ENCODE measurements at regions not wholly inside any gene's neighbourhood (a gene's known extent, or its start where the extent isn't known, plus 50 kb on each side); places are given as distances from the start of the nearest gene placed in this dataset.
"Not testable (repeated sequence)": the region's sequence is repeated elsewhere in the genome, so short reads cannot be mapped to it uniquely, and the experiment has no call there.

DNA sequence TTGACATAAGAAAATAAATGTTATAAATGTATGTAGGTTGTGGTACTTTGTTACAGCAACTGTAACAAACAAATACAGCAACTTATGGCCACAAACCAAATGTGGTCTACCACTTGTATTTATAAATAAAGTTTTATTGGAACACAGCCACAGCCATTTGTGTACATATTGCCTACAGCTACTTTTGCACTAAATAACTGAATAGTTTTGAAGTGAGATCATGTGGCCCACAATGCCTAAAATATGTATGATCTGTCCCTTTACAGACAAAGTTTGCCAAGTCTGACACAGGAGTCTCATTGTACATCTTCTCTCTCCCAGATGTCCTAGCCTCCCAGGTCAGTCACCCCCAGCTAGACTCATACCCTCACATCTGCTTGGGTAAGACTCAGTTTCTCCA is 283.6 kb upstream of the PRDM9 start:
- no peak for DNase-seq

- no peak for DNase-seq
Measured at GRCh38 chr5:23221831-23222230, 285.6 kb upstream of the PRDM9 start.

- DNase-seq = no peak
Measured at GRCh38 chr5:23217159-23217558, 290.2 kb upstream of the PRDM9 start.

DNA sequence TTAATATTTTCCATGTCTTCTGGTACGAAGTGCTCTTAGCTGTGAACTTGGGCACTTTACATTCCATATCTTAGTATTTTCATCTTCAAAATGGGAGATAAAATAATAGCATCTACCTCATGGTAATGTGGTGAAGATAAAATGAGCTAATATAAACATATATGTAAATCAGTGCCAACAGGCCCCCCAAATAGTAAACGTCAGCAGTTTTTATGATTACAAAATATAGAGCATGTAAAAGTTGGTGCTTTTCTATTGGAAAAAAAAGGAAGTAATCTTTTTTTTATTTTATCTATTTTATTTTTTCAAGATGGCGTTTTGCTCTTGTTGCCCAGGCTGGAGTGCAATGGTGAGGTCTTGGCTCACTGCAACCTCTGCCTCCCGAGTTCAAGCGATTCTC is 291.1 kb upstream of the PRDM9 start:
- no peak for DNase-seq

GRCh38 chr5:23208959-23209431 is 298.4 kb upstream of the PRDM9 start:
- DNase-seq = peak; percentile 84

GRCh38 chr5:23204111-23204510 is 303.3 kb upstream of the PRDM9 start:
- no peak for DNase-seq

DNA sequence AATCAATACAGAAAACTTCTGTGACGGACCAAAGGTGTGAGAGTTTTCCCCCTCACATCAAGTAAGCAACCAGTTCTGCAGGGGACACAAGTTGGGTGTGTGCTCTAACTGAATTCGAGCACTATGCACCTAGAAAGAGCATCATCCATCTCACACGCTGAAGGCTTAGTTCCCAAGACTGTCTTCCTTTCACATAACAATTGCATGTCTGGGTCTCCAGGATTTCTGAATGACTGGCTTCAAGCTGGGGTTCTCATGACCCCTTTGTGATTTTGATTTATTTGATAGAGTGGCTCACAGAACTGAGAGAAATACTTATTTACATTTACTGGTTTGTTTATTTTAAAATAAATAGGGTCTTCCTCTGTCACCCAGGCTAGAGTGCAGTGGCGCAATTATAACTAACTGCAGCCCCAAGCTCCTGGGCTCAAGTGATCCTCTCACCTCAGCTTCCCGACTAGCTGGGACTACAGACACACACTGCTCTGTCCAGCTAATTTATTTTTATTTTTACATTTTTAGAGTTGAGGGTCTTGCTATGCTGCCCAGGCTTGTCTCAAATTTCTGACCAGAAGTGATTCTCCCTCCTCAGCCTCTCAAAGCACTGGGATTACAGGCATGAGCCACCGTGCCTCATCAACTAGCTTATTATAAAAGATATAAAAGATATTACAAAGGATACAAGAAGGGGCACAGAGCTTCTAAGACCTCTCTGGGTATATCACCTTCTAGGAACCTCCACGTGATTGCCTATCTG is 316.7 kb upstream of the CDH12 start:
- DNase-seq = no peak

- no peak for DNase-seq
Measured at GRCh38 chr5:23164971-23165370, 311.8 kb upstream of the CDH12 start.

DNA sequence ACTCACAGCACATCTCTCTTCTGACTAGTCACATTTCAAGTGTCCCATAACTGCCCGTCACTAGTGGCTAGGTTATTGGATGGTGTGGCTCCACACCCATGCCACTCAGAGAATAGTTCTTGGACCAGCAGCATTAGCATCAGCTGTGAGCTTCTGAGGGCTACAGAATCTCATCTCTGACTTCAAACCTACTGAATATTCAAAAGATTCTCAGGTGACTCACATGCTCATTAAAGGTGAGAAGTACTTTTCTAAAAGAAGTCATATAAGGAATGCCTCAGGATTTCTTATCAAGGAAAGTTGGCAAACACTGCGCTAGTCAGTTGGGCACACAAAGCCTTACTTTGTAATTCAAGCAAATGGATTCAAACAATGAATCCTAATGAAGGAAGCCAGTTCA is 305.0 kb upstream of the CDH12 start:
- DNase-seq = no peak

DNA sequence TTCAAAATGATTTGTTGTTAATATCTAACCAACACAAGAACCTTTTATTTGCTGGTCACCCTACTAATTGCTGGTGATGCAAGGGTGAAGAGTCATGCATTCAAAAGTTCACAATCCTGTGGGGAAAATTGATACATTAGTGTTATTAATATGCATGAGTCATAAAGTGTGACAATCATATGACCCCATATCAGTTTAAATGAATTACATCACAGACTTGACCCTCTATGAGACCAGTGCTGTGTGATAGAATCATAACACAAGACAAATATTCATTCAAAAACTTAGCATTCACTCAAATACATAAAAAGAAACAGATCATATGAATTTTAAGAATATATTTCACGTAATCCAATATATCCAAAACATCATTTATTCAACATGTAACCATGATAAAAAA is 304.6 kb upstream of the CDH12 start:
- no peak for DNase-seq

DNA sequence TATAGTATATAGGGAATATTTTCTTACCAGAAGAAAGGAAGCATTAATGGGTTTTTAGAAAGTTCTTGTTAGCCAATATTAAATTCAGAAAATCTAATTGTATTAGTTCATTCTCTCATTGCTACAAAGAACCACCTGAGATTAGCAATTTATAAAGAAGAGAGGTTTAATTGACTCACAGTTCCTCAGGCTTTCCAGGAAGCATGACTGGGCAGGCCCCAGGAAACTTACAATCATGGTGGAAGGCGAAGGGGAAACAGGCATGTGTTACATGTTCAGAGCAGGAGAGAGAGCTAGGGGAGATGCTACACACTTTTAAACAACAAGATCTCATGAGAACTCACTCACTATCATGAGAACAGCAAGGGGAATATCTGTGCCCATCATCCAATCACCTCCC is 304.0 kb upstream of the CDH12 start:
- no peak for DNase-seq

GRCh38 chr5:23147625-23148024 is 294.5 kb upstream of the CDH12 start:
- no peak for DNase-seq

GRCh38 chr5:23146183-23146582 is 293.0 kb upstream of the CDH12 start:
- no peak for DNase-seq

GRCh38 chr5:23139338-23140171 is 286.4 kb upstream of the CDH12 start:
- DNase-seq = peak; percentile 18

GRCh38 chr5:23136958-23137357 is 283.8 kb upstream of the CDH12 start:
- no peak for DNase-seq

DNA sequence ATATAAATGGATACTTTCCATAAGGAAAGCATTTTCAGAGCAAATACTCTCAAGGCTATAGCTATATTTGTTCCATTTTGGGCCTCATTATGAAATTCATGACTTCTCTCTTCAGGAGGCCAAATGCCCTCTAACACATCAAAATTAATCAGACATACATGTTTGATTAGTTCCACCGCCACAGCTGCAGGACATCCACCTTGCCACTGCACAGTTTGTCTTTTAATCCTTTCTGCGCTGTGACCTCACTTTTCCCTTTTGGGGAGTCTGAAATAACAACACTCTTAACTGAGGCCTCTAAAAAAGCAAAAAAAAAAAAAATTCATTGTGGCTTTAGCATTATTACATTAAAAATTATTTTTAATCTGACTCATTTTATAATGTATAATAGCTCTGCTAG is 279.1 kb upstream of the CDH12 start:
- DNase-seq = no peak

GRCh38 chr5:23112237-23112636 is 259.1 kb upstream of the CDH12 start:
- DNase-seq = no peak

DNA sequence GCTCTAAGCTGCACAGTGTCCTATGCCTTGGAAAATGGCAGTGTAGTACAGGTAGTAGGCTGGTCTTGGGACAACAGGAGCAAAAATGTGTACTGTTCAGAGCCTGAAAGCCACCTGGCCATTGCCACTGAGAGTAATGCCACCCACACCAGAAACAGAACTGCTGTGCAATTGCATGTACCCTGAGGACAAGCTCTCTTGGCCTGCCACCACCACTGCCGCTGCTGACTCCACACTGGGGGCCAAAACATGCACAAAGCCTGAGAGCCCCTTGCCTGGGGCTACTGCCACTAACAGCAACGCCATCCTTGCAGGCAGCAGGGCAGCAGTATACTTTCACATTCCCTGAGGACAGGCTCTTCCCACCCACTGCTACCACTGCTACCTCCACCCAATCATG is 251.9 kb upstream of the CDH12 start:
- no peak for DNase-seq

DNA sequence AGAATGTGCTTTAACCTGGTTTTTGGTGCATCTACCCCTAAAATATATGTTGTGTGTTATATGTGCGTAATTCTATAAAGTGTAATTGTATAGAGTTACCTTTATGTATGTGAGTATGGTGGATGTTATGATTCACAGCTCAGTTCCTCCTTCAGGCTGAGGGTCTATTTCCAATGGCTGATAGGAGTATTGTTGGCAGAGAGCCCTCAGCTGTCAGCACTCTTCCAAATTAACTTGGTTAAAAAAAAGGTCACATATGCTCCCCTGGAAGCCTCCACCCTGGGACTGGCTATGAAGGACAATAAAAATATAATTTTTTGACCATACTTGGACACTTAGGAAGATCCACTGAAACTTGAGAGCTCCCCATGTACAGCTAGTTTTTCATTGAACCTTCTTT is 250.4 kb upstream of the CDH12 start:
- no peak for DNase-seq

DNA sequence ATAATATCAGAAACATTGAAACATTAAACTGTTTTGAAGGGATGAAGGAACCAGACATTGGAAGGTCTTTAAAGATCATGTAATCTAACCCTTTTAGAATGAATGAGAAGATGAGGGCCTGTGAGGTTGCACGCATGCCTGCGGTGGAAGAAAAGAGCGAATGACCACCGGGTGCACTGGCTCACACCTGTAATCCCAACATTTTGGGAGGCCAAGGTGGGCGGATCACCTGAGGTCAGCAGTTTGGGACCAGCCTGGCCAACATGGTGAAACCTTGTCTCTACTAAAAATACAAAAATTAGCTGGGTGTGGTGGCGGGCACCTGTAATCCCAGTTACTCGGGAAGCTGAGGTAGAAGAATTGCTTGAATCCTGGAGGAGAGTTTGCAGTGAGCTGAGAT is 242.3 kb upstream of the CDH12 start:
- not testable (repeated sequence) for DNase-seq

GRCh38 chr5:23089286-23089685 is 236.1 kb upstream of the CDH12 start:
- no peak for DNase-seq

- DNase-seq = no peak
Measured at GRCh38 chr5:23084815-23085214, 231.7 kb upstream of the CDH12 start.

DNA sequence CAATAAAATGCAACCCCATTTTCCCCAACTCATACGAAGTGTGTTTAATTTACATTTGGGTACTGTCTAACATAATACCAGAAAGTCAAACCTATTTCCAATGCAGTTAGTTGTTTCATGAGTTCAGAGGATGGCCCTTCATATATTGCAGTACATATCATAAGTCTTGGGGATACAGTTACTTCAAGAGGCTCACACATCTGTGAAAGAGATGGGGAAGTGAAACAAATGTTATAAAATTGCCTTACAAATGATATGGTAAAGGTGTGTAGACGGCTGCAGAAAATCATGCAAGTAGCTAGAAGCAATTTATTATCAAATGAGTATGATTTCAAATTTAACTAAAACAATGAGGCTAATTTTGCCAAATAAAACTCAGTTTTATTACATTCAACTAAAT is 219.0 kb upstream of the CDH12 start:
- DNase-seq = no peak

- DNase-seq = no peak
Measured at GRCh38 chr5:23071682-23072081, 218.5 kb upstream of the CDH12 start.
